ENCODE measurements at regions not wholly inside any gene's neighbourhood (a gene's known extent, or its start where the extent isn't known, plus 50 kb on each side); places are given as distances from the start of the nearest gene placed in this dataset.

GRCh38 chr12:75748136-75748535 is 236.7 kb upstream of the KRR1 start:
- TF ChIP-seq CTCF (IDR thresholded peaks at IDR 0.05; ENCODE audit: poor library complexity, severe bottlenecking) (no peak), RAD21 (conservative IDR thresholded peaks at IDR 0.05) (no peak), POLR2AphosphoS5 (IDR thresholded peaks at IDR 0.05) (no peak)

All from neural cell (in vitro differentiated cells).